Astrocyte (in vitro differentiated cells and primary cell): ENCODE measurements at regions not wholly inside any gene's neighbourhood (a gene's known extent, or its start where the extent isn't known, plus 50 kb on each side); places are given as distances from the start of the nearest gene placed in this dataset.

Experiments used
- DNase-seq: peaks from one replicate; pipeline ENCODE4 v3.0.0-alpha.2; 2010; ENCODE audit warnings: low read depth
- FAIRE-seq: peaks from 2 replicates; lab custom pipeline; 2011; peaks lifted over from hg19 to GRCh38; lab: Jason Lieb, UNC
- H2AFZ ChIP-seq: 2 replicates; pipeline ENCODE4 v1.6.0; 2012; ENCODE audit warnings: low read depth, low read length, inconsistent platforms
- H3K27ac ChIP-seq: 2 replicates; pipeline ENCODE4 v1.5.1; 2011; ENCODE audit warnings: low read depth, low read length, inconsistent platforms
- H3K27me3 ChIP-seq: 2 replicates; pipeline ENCODE4 v1.6.0; 2011; ENCODE audit warnings: low read length, inconsistent platforms; ENCODE audit not compliant: insufficient read depth
- H3K36me3 ChIP-seq: 2 replicates; pipeline ENCODE4 v1.5.1; 2011; ENCODE audit warnings: low read length, inconsistent platforms; ENCODE audit not compliant: insufficient read depth
- H3K4me1 ChIP-seq: 2 replicates; pipeline ENCODE4 v1.5.1; 2011; ENCODE audit warnings: low read length, inconsistent platforms; ENCODE audit not compliant: insufficient read depth
- H3K4me2 ChIP-seq: 2 replicates; pipeline ENCODE4 v1.6.0; 2012; ENCODE audit warnings: low read length, inconsistent platforms
- H3K4me3 ChIP-seq: 2 replicates; pipeline ENCODE4 v1.5.1; 2011; ENCODE audit warnings: low read depth, mild to moderate bottlenecking, low read length, inconsistent platforms; ENCODE audit not compliant: insufficient read depth
- H3K79me2 ChIP-seq: 2 replicates; pipeline ENCODE4 v1.6.0; 2012; ENCODE audit warnings: mild to moderate bottlenecking, low read length, inconsistent platforms; ENCODE audit not compliant: insufficient read depth
- H3K9ac ChIP-seq: 2 replicates; pipeline ENCODE4 v1.6.0; 2012; ENCODE audit warnings: mild to moderate bottlenecking, low read length, inconsistent platforms
- H3K9me3 ChIP-seq: 2 replicates; pipeline ENCODE4 v1.5.1; 2012; ENCODE audit warnings: low read depth, mild to moderate bottlenecking, low read length, inconsistent platforms; ENCODE audit not compliant: insufficient read depth
- H4K20me1 ChIP-seq: 2 replicates; pipeline ENCODE4 v1.6.0; 2012; ENCODE audit warnings: low read length, inconsistent platforms; ENCODE audit not compliant: insufficient read depth
- H3K27ac Mint-ChIP-seq: one replicate; pipeline ENCODE4 v1.8.0; 2021; ENCODE audit warnings: mild to moderate bottlenecking, mixed read lengths; ENCODE audit not compliant: unreplicated experiment
- H3K27me3 Mint-ChIP-seq: one replicate; pipeline ENCODE4 v1.8.0; 2021; ENCODE audit warnings: low read depth, mixed read lengths; ENCODE audit not compliant: unreplicated experiment
- H3K36me3 Mint-ChIP-seq: one replicate; pipeline ENCODE4 v1.8.0; 2021; ENCODE audit warnings: low read depth, mixed read lengths; ENCODE audit not compliant: unreplicated experiment
- H3K4me1 Mint-ChIP-seq: one replicate; pipeline ENCODE4 v1.8.0; 2021; ENCODE audit warnings: low read depth, mixed read lengths; ENCODE audit not compliant: unreplicated experiment
- H3K4me3 Mint-ChIP-seq: one replicate; pipeline ENCODE4 v1.8.0; 2021; ENCODE audit warnings: mild to moderate bottlenecking, moderate library complexity, mixed read lengths; ENCODE audit not compliant: unreplicated experiment
- H3K9me3 Mint-ChIP-seq: one replicate; pipeline ENCODE4 v1.8.0; 2021; ENCODE audit warnings: mild to moderate bottlenecking, mixed read lengths; ENCODE audit not compliant: unreplicated experiment
- CTCF ChIP-seq: IDR thresholded peaks from 2 replicates; pipeline ENCODE4 v1.5.1; 2011; ENCODE audit warnings: low read depth, mild to moderate bottlenecking, inconsistent platforms, low read length, moderate library complexity; ENCODE audit not compliant: insufficient read depth
- EZH2 ChIP-seq: IDR thresholded peaks from 2 replicates; pipeline ENCODE4 v1.6.1; 2012; ENCODE audit warnings: mild to moderate bottlenecking, low read length, inconsistent platforms; ENCODE audit not compliant: insufficient read depth

- Histone ChIP-seq H3K4me3 (no peak overlapping the region), H2AFZ (no peak overlapping the region), H4K20me1 (no peaks in the 10 kb centered on the region), H3K27ac (no peak overlapping the region), H3K9ac (no peak overlapping the region), H3K4me2 (no peak overlapping the region), H3K36me3 (no peaks in the 10 kb centered on the region), H3K79me2 (no peaks in the 10 kb centered on the region), H3K27me3 (no peaks in the 10 kb centered on the region), H3K4me1 (no peaks in the 10 kb centered on the region), H3K9me3 (no peaks in the 10 kb centered on the region)
- DNase-seq (no peak), FAIRE-seq (no peak)
- H3K4me3 Mint-ChIP-seq = no peak overlapping the region
- no peak for TF ChIP-seq EZH2
- no peak for TF ChIP-seq CTCF
- no peaks in the 10 kb centered on the region for H3K36me3 Mint-ChIP-seq
- peaks cover 3% of the 10 kb centered on the region for H3K9me3 Mint-ChIP-seq
- peak overlapping the region; percentile 53 for H3K27ac Mint-ChIP-seq
- H3K27me3 Mint-ChIP-seq = peaks cover 3% of the 10 kb centered on the region
- peaks cover 11% of the 10 kb centered on the region for H3K4me1 Mint-ChIP-seq
These were observed 90.8 kb downstream of the CCDC71L start for GRCh38 chr7:106570146-106570545.

DNA sequence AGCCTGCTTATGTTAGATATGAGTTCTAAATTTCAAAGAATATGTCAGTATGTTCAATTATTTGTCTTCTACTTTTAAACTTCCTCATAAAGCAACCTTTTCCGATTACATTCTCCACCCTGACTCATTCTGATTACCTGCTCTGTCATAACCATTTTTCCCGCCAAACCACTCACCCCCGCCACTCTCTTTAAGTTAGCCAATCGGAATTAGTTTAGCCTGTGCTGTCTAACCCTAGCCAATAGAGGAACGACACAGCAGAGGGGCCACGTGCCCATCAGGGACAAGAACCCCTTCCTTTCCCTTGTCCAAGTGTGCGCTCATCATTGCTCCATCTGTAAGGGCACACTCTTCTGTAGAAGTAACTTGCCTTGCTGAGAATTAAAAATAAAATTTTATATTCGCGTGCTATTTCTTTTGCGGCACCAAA lies 91.4 kb downstream of the CCDC71L start:
- Histone ChIP-seq H2AFZ (no peak overlapping the region), H3K4me1 (no peaks in the 10 kb centered on the region), H3K79me2 (no peaks in the 10 kb centered on the region), H3K27ac (no peak overlapping the region), H3K27me3 (no peaks in the 10 kb centered on the region), H3K36me3 (no peaks in the 10 kb centered on the region), H3K4me2 (no peak overlapping the region), H3K4me3 (no peak overlapping the region), H3K9me3 (no peaks in the 10 kb centered on the region), H3K9ac (no peak overlapping the region), H4K20me1 (no peaks in the 10 kb centered on the region)
- Mint-ChIP-seq H3K4me1 (peaks cover 11% of the 10 kb centered on the region), H3K36me3 (no peaks in the 10 kb centered on the region), H3K4me3 (no peak overlapping the region), H3K9me3 (peaks cover 3% of the 10 kb centered on the region), H3K27ac (peak overlapping the region; percentile 96), H3K27me3 (peaks cover 3% of the 10 kb centered on the region)
- no peak for DNase-seq
- FAIRE-seq = no peak
- TF ChIP-seq EZH2 (no peak), CTCF (no peak)

- H3K4me1 Mint-ChIP-seq = peaks cover 11% of the 10 kb centered on the region
- peaks cover 3% of the 10 kb centered on the region for H3K27me3 Mint-ChIP-seq
- H3K27ac Mint-ChIP-seq = peak overlapping the region; percentile 96
- Histone ChIP-seq H4K20me1 (no peaks in the 10 kb centered on the region), H3K4me2 (no peak overlapping the region), H3K27ac (no peak overlapping the region), H3K36me3 (no peaks in the 10 kb centered on the region), H3K9ac (no peak overlapping the region), H2AFZ (no peak overlapping the region), H3K9me3 (no peaks in the 10 kb centered on the region), H3K79me2 (no peaks in the 10 kb centered on the region), H3K4me1 (no peaks in the 10 kb centered on the region), H3K4me3 (no peak overlapping the region), H3K27me3 (no peaks in the 10 kb centered on the region)
- FAIRE-seq (no peak), DNase-seq (peak; percentile 52)
- no peak overlapping the region for H3K4me3 Mint-ChIP-seq
- H3K9me3 Mint-ChIP-seq = peaks cover 3% of the 10 kb centered on the region
- TF ChIP-seq CTCF (no peak), EZH2 (no peak)
- H3K36me3 Mint-ChIP-seq = no peaks in the 10 kb centered on the region
These were observed 92.1 kb downstream of the CCDC71L start for GRCh38 chr7:106568680-106569499.
